GM19351 (cell line): ENCODE measurements at regions not wholly inside any gene's neighbourhood (a gene's known extent, or its start where the extent isn't known, plus 50 kb on each side); places are given as distances from the start of the nearest gene placed in this dataset.
"Not testable (repeated sequence)": the region's sequence is repeated elsewhere in the genome, so short reads cannot be mapped to it uniquely, and the experiment has no call there.

ENCODE experiments used
- ATAC-seq: cut with Tn5 transposase; IDR thresholded peaks from one replicate; pipeline ENCODE4 v1.9.1; 2021; ENCODE audit warnings: mild to moderate bottlenecking, moderate library complexity; ENCODE audit not compliant: unreplicated experiment

DNA sequence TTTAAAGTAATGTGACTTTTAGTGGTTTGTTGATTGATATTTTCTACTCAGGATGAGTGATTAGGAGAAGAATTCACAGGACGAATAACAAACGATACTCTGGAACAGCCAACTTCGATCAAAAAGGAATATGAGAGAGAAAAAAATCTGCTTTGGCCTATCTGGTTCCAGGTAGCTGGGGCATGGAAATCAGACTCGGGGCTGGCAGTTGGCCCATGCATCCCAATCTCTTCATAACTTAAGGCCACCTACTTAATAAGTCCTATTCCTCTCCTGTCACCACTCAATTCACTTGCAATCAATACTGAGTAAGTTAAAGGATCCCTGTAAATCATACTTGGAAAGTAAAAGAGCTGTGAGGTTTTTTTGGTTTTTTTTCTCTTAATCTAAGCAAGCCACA, 1116.2 kb downstream of the SORCS3 start:
- no peak for ATAC-seq

DNA sequence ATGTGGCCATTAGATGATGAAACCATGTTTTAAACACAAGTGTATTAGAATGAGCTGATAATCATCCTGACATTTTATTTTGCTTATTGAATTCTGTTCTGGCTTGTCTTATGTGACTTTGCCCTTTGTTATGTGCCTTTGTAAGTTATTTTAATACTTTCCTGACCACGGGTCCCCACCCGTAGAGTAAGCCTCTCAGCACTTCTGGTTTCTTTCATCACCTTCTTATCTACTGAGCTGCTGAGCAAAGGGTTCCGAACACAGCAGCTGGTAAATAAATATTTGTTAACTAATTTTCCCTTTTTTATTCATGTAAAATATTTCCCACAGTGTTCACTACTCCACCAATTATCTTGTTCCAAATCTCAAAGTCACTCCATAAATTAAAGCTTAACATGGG, 1115.3 kb downstream of the SORCS3 start:
- ATAC-seq = no peak

DNA sequence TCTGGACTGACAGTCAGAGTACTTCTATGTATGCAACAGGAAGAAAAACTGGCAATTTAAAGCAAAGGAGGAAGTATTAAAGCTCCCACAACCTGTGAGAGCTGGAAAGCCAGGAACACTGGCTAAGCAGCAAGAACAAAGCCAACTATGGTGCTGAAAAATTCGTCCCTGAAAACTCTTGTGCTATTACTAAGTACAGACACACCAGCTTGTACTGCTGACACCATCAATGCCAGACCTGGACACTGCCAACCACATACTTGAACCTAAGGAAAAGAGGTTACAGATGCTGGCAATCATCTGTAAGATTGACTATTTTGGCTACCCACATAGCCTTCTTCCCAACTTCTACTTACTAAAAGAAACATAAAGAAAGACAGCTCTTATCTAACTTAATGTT, 1110.6 kb downstream of the SORCS3 start:
- ATAC-seq = no peak

DNA sequence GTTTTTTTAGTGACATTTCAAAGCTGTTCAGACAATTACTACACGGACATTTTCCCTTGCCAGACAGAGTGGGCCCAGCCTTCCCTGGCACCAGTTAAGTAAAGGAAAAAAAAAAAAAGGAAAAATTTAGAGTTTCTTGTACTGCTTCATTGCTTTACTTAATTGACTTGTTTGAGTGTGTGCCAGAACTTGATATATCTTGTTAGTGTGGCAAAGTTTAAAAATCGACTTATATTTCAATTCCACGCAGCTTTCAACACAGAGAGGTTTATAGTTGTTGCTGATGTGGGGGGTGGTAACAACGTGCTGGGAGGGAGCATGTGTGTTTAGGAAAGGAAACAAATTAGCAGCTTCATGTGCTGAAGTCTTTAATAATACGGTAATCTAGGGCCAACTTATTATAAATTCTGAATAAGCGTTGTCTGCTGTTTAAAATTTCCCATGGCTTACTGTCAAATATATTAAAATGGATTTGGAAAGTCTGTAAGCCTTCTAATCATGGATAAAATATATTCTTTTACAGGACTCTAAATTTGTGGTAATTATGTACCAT, 1104.6 kb downstream of the SORCS3 start:
- no peak for ATAC-seq

DNA sequence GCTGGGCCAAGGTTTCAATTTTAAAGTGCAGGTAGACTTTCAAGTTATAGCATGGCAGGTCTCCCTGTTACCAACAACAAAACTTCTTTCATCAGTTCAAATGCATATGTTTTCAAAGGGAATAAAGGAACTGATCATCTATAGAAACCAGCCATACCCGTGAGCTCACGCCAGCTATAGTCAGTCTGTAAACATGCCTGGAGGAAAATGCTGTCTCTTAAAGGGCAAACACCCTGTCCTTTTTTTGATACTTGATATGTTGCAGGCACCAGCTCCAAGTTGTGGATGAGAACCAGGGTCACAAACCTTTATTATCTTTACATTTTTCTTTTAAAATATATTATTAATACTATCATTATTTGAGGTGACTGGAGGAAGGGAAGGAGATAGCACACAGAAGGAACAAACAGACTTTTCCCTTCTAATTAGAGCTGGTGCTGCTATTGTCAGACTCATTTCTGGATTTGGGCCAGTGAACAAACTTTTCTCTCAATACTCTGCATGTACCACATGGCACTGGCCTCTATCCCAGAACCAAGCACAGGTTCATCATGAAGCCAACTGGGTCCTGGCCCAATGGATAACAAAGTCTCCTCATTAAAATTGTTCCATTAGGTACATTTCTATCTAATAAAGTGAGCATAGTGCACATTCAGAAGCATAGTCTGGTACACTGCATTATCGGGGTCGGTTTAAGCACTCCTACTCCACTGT, 1102.4 kb downstream of the SORCS3 start:
- ATAC-seq = no peak

DNA sequence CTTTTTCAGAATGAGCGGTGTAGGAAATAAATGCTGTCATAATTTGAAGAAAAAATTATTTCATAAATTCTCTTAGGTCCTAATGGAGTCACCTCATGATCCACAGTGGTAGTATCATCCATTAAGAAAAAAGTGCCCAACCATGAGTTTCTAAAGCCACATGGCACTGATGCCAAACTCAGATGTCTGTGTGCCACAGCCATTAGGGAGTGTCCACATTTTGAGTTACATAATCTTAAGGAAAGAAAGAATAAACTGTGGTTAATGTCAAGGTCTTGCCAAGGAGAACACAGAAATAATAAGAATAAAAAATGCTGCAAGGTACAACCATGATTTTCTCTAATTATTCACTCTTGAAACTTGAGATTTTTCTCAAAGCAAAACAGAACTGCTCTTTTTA, 1101.8 kb downstream of the SORCS3 start:
- ATAC-seq = no peak

DNA sequence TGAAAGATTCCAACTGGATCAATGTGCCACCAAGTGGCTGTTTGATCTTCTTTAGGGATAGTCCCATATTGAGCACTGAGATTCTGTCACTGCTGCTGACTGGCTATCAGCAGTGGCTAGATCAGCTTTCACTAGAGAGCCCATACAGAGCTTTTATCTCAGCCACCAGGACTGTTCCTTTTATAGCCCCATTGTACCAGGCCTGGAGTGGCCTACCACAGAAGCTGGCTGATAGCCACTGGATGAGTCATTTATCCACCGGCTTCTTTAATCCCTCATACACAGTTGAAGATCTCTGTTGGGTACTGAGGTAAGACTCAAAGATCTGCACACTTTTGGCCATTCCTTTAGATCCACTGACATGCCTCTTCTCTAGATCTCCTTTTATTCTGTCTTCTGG, 1101.1 kb downstream of the SORCS3 start:
- no peak for ATAC-seq

DNA sequence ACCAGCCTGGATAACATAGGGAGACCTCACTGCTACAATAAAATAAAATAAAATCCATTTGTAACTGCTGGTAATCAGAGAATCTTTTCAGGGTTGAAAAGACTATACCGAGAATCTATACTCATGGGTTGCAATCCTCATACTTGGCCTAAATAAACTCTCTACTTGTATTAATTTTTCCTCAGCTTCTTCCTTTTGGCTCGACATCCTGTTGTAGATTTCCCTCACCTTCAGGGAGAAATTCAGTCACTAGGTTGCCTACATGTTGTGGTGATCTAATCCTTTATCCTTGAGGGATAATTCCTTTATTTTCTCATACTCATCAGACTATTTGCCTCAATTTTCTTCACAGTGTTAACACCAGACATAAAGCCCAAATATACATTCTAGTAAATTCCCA, 1093.4 kb downstream of the SORCS3 start:
- ATAC-seq = no peak

DNA sequence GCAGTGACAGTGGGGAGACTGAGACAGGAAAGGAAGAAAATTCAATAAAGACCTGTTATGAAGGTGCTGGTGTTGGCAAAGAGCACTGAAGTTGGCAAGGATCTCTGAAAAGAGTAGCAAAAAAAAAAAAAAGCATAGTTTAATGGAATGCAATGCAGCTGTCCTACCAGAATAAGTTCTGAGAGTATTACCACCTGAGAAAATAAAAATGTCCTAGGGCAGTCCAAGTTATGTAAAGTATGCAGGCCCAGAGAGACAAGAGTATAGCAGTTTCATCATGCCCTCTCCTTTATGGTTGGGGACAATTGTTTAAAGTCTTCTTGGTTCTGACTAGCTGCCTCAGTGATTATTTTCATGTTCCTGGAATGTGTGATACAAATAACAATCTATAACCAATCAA, 1092.8 kb downstream of the SORCS3 start:
- no peak for ATAC-seq

DNA sequence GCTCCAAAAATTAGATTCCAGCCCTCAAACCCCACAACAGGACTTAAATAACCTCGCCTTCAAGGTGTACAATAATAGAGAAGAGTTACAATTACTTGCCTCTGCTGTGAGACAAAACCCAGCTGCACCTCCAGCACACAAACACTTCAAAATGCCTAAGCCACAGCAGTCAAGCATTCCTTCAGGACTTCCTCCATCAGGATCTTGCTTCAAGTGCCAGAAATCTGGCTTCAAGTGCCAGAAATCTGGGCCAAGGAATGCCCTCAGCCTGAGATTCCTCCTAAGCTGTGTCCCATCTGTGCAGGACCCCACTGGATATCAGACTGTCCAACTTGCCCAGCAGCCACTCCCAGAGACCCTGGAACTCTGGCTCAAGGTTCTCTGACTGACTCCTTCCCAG, 1088.3 kb downstream of the SORCS3 start:
- ATAC-seq = no peak

DNA sequence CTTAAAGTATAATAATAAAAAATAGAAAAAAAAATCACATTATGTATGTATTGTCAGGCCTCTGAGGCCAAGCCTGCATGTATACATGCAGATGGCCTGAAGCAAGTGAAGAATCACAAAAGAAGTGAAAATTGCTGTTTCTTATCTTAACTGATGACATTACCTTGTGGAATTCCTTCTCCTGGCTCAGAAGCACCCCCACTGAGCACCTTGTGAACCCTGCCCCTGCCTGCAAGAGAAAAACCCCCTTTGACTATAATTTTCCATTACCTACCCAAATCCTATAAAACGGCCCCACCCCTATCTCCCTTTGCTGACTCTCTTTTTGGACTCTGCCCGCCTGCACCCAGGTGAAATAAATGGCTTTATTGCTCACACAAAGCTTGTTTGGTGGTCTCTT, 1086.5 kb downstream of the SORCS3 start:
- not testable (repeated sequence) for ATAC-seq

DNA sequence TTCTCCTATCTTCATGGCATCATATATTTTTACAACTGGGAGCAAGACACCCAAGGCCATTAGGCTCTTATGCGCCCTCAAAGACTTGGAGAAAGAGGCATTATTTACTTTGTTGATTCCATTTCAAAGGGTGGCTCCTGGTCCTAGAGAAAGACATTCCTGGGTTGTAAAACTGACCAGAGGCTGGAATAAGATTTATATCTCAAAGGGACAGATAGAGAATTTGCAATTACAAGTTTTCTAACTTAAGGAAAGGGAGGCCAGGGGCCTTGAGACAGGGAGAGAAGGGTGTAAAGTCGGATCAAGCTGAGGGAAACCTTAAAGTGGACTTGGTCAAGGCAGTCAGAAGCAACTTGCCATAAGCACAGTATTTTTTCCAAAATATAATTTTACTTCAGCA, 1086.0 kb downstream of the SORCS3 start:
- no peak for ATAC-seq

DNA sequence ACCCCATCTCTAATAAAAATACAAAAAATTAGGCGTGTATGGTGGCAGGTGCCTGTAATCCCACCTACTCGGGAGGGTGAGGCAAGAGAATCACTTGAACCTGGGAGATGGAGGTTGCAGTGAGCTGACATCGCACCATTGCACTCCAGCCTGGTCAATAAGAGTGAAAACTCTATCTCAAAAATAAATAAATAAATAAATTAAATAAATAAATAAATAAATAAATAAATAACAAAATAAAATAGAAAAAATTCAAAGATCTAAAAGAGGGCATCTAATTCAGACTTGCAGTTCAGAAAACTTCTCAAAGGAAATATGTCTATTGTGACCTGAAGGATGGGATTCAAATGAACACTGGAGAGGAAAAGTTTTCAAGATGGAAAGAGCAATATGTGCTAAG, 1085.1 kb downstream of the SORCS3 start:
- ATAC-seq = no peak

DNA sequence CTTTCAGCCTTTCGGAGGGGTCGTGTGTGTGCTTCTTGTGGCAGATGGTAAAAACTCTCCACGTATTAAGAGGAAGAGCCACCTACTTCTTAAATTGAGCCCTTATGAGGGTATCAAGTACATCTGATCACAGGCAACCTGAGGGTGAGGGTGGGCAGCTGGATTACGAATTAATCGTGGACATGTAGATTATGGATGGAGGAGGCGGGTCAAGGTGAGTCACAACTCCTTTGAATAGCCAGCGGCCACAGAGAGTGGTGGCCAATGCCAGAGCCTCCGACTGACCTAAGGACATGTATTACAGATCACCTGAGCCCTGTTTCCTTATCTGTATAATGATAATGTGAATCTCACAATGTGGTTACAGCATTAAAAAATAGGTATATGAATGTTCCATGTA, 1083.9 kb downstream of the SORCS3 start:
- no peak for ATAC-seq

DNA sequence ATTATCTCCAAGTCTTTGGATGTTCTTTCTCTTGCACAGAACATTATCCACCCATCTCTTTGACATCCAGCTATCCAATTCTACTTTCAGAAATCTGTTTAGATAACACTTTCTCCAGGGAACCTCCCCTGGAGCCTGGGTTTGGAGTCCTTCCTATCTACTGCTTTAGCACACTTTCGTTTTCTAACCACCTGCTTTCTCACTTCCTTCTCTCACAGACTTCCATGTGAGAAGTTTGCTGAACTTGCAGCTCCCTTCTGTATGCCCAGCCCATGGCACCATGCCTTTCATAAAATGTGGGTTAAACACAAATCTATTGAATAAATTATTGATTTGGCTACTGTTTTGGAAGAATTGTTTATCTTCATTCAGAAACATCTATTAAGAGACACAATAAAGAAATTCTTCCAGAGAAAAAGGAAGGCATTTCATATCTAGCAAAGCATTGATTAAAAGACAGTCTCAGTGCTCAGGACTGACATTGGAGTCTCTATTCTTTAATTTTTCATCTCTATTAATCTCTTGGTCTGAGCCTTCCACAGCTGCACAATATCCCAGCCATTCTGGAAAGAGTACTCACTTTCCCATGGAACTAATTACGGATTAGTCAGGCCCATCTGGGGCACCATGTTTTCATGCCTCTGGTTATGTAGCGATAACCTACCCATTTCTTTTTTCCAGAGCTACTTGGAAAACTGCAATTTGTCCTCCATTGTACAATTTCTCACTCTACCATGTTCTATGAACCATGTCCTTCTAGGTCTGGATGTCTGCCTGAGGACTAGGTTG, 1077.3 kb downstream of the SORCS3 start:
- ATAC-seq = peak; percentile 62

DNA sequence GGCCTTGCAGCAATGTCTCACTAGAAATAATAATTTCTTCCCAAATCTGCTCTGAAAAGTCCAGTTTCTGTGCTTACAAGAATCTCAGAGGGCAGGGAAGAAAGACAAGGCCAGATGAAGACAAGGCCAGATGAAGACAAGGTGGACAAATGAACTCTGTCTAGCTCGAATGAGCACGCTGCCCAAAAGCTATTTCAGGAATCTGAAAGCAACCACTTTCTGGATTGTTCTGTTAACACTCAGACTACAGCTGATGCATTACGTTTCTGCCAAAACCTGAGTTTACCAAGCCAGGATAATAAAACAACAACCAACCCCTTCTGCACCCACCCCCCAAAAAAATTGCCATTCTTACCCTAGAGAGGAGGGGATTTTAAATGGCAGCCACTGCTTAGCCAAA, 1073.6 kb downstream of the SORCS3 start:
- ATAC-seq = no peak

DNA sequence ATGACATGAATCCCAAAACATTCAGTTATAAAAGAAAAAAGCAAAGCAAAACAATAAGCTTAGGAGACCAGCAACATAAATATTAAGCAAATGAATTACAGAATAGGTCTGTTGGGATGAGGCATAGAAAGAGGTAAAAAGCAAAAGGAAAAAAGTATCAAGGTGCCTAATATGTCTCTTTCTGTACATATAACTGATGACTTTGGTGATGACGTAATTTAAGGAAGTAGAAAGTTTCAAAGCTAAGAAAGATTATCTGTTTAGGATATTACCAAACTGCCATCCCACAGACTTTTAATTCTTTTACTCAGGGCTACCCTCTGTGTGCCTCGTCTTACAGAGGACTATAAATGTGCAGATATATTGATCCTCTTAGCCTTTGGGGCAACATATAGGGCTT, 1066.5 kb downstream of the SORCS3 start:
- no peak for ATAC-seq

DNA sequence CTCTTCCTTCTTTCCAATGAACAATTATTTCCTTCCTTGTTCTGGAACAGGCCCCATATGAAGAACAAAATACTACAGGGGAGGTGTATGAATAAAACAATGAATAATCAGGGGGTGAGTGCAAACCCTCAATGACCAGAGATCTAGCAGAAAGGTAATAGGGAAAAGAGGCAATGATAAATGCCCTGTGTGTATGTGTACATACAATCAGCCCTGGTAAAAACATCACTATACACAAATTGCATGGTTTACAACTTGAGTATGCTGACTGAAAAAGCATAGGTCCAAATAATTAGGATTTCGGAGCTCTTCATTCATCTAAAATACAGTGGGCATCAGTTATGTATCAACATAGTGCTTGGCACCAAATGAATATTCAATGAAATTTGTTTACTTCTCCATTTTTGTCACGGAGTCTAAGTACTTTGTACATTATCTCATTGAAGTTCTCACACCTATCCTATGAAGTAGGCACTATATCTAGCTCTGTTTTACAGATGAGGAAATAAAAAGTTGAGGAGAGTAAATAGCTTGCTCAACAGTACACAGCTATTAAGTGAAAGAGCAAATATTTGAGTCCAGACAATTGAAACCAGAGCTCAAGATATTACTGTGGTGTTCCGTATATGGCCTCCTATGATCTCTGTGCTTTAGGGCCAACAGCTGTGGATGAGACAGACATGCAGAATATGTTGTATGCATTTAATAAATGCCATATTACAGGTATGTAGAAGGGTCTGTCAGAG, 1065.4 kb downstream of the SORCS3 start:
- no peak for ATAC-seq

DNA sequence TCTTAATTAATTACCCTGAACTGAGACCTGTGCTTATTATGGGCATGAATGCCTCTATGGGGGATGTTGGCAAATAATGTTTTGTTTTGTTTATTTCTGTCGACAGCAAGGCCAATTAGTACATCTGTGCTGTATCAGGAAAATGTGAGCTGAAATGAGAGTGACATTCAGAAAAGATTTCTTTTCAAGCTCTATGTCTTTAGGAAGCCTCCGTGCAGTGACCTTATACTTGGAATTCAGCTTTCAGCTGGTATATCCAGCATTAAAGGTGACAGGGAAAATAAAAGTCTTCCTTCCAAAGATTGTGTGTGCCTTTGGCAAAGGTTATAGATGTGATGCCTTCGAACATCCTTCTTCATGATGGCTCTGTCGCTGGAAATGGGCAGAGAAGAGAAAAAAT, 1061.1 kb downstream of the SORCS3 start:
- no peak for ATAC-seq

DNA sequence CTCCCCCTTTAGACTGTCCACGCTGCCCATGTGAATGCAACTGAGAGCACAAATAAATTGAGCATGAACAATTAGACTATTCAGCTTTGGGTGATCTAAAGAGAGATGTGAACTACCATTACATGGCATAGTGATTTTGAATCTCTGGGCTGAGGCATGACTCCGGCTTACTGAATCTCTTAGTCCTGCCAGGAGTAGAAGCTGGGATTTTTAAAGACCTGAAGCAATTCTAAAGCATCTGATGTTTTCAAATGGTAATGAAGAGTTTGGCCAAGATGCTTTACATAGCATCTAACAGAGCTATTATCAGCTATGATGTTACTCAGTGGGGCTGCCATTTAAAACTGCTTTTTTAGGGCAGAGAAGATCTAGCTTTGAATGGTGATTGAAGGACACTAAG, 1059.1 kb downstream of the SORCS3 start:
- ATAC-seq = no peak

DNA sequence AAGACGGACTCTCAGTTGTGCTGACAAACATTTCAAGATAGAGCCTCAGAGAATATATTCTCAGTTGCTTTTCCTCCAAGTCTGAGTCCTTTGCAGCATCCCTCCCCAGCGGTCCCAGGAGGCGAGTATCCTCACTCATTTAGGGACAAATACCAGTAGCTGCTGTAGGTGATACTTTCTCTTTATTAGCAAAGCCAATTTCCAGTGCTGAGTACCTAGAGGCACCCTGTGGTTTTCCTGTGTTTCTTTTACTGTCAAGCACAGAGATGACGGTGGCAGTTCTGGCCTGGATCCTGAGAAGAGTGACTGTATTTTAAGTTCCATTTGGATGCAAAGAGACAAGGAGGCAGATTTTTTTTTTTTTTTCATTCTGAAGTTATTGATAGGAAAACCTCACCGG, 1058.4 kb downstream of the SORCS3 start:
- no peak for ATAC-seq

DNA sequence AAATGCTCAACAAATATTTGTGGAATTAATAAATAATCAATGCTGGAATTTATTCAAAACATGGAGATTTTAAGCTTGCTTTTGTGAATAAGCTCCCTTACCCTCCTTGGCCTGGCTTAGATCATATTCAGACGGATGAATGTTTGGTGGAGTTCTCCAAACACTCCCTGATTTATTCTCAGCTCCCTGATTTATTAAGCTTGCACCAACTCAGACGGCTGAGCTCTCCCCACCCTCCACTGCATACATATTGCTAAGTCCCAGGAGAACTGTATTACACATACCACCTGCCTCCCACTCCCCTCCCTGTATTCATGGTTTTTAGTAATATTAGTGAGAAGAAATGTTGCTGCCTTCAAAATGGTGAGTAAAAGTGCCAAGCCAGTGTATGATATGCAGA, 1057.5 kb downstream of the SORCS3 start:
- ATAC-seq = no peak
